ENCODE measurements at regions not wholly inside any gene's neighbourhood (a gene's known extent, or its start where the extent isn't known, plus 50 kb on each side); places are given as distances from the start of the nearest gene placed in this dataset.

- no peak for FAIRE-seq
Measured at GRCh38 chr20:40589581-40589980, 99.5 kb downstream of the MAFB start.

GRCh38 chr20:40588891-40589290, 100.1 kb downstream of the MAFB start:
- FAIRE-seq, result no peak

GRCh38 chr20:40587038-40587437, 102.0 kb downstream of the MAFB start:
- no peak for FAIRE-seq

- no peak for FAIRE-seq
Measured at GRCh38 chr20:40584130-40584809, 104.8 kb downstream of the MAFB start.

GRCh38 chr20:40583636-40584035, 105.4 kb downstream of the MAFB start:
- FAIRE-seq, result no peak

GRCh38 chr20:40583205-40583604, 105.8 kb downstream of the MAFB start:
- FAIRE-seq, result no peak

- no peak for FAIRE-seq
Measured at GRCh38 chr20:40582531-40582930, 106.5 kb downstream of the MAFB start.

- no peak for FAIRE-seq
Measured at GRCh38 chr20:40579701-40580100, 109.3 kb downstream of the MAFB start.

- no peak for FAIRE-seq
Measured at GRCh38 chr20:40578961-40579360, 110.1 kb downstream of the MAFB start.

GRCh38 chr20:40575851-40576250, 113.2 kb downstream of the MAFB start:
- no peak for FAIRE-seq

GRCh38 chr20:40572251-40572650, 116.8 kb downstream of the MAFB start:
- no peak for FAIRE-seq

- no peak for FAIRE-seq
Measured at GRCh38 chr20:40571639-40572038, 117.4 kb downstream of the MAFB start.

GRCh38 chr20:40568200-40568599, 120.8 kb downstream of the MAFB start:
- no peak for FAIRE-seq

GRCh38 chr20:40565682-40566040, 123.4 kb downstream of the MAFB start:
- no peak for FAIRE-seq

- no peak for FAIRE-seq
Measured at GRCh38 chr20:40565001-40565681, 123.9 kb downstream of the MAFB start.

GRCh38 chr20:40563296-40563950, 125.6 kb downstream of the MAFB start:
- FAIRE-seq, result no peak

GRCh38 chr20:40562031-40562430, 127.0 kb downstream of the MAFB start:
- no peak for FAIRE-seq

GRCh38 chr20:40561187-40561586, 127.8 kb downstream of the MAFB start:
- FAIRE-seq, result no peak

GRCh38 chr20:40558212-40558611, 130.8 kb downstream of the MAFB start:
- FAIRE-seq, result no peak

- FAIRE-seq, result no peak
Measured at GRCh38 chr20:40551125-40551530, 137.9 kb downstream of the MAFB start.

- FAIRE-seq, result no peak
Measured at GRCh38 chr20:40547483-40548091, 141.4 kb downstream of the MAFB start.

- FAIRE-seq, result no peak
Measured at GRCh38 chr20:40545478-40545877, 143.6 kb downstream of the MAFB start.

GRCh38 chr20:40542065-40542464, 147.0 kb downstream of the MAFB start:
- FAIRE-seq, result no peak

GRCh38 chr20:40540166-40540565, 148.9 kb downstream of the MAFB start:
- no peak for FAIRE-seq
